ENCODE measurements at regions not wholly inside any gene's neighbourhood (a gene's known extent, or its start where the extent isn't known, plus 50 kb on each side); places are given as distances from the start of the nearest gene placed in this dataset.

DNA sequence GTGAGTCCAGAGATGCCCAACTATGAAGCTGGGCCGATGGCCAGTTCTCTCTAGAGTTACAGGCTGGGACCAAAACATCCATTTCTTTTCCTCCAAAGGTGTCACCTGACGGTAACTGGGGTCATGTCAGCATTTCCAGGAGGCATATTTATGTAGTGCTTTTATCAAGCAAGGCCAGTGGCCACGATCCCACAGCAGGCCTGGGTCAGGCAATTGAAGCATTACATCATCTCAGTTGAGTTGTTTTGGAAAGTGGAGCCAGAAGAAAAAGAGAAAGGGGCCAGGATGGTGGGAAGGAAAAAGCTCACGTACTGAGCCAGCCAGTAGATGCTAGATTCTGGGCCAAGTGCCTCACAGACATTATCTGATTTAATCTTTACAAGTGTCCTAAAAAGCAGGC lies 73.9 kb upstream of the BRINP1 start:
- DNase-seq: no peak

GRCh38 chr9:119441832-119442231 lies 72.6 kb upstream of the BRINP1 start:
- DNase-seq: no peak

DNA sequence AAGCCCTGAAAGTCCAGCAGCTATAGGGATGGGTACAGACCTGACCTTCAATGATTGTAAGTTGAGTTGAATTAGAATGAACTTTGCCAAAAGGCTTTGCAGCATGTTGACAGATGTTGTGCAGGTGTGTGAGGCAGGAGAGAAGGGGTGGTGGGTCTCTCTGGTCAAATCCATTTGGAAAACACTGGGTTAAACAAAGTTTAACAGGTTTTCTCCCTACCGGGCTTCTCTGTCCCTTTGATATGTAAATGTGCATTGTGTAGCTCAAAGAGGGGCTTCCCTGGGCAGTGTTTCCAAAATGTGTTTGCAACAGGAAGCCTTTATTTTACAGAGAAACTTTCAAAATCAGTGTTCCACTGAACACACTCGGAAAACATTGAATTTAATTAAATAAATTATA lies 72.1 kb upstream of the BRINP1 start:
- no peak for DNase-seq

DNA sequence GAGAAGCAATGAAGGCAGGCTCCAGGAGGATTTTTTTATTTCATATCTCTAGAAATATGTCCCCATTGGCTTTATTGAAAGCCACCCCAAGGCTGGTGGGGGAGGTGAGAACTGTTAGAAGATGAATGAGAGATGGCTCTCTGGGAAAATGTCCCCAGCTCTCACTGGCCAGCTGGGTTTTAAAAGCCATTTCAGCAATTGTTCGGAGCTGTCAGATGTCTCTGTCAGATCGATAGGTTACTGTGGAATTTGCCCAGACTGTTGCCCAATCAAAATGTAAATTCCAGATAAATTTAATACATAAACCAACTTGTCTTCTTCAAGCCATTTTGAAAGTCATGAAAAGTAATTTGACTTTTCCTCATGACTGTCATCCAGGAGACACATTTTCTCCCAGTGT lies 67.0 kb upstream of the BRINP1 start:
- DNase-seq: no peak

GRCh38 chr9:119435076-119435475 lies 65.8 kb upstream of the BRINP1 start:
- DNase-seq: no peak

DNA sequence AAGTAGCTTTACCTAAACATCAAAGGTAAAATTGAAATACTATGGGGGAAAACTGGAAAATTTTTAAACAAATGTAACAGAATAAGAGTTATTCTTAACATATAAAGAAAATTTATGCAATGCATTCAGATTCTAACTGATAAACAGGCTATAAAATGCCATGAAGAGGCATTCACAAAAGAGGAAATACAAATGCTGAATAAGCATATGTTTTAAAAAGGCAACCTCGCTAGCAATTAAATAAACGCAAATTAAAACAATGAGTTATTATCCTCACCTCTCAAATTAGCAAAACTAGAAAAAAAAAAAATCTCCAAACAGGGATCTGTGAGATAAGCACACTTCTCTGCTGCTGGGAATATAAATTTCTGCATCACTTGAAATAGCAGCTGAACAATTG lies 63.2 kb upstream of the BRINP1 start:
- no peak for DNase-seq

- no peak for DNase-seq
Measured at GRCh38 chr9:119429302-119429701, 60.1 kb upstream of the BRINP1 start.

GRCh38 chr9:119420231-119420630 lies 51.0 kb upstream of the BRINP1 start:
- no peak for DNase-seq
